Large intestine (tissue), 3 donors: ENCODE measurements at regions not wholly inside any gene's neighbourhood (a gene's known extent, or its start where the extent isn't known, plus 50 kb on each side); places are given as distances from the start of the nearest gene placed in this dataset.
"Not testable (repeated sequence)": the region's sequence is repeated elsewhere in the genome, so short reads cannot be mapped to it uniquely, and the experiment has no call there.

ENCODE experiments used
- DNase-seq, 2 donors: peaks; one replicate each; pipeline versions ENCODE4 v3.0.0 to v3.0.0-alpha.2; 2013
- H3K27ac ChIP-seq: one replicate; pipeline ENCODE4 v1.5.1; 2013; ENCODE audit warnings: low read length
- H3K27me3 ChIP-seq: 2 replicates; pipeline ENCODE4 v1.6.1; 2013; ENCODE audit warnings: low read length; ENCODE audit not compliant: control insufficient read depth, insufficient read depth
- H3K36me3 ChIP-seq: 2 replicates; pipeline ENCODE4 v1.6.1; 2013; ENCODE audit warnings: low read length; ENCODE audit not compliant: control insufficient read depth, insufficient read depth
- H3K4me1 ChIP-seq: one replicate; pipeline ENCODE4 v1.6.1; 2013; ENCODE audit warnings: low read length; ENCODE audit not compliant: control insufficient read depth, insufficient read depth
- H3K4me3 ChIP-seq: one replicate; pipeline ENCODE4 v1.5.1; 2013; ENCODE audit warnings: low read length
- H3K9me3 ChIP-seq: one replicate; pipeline ENCODE4 v1.6.1; 2013; ENCODE audit warnings: mild to moderate bottlenecking, low read depth, low read length, moderate library complexity; ENCODE audit not compliant: control insufficient read depth
- WGBS: methylation state at CpG from one replicate; pipeline ENCODE4 v1.1.5; 2013; ENCODE audit warnings: low lambda C conversion rate; ENCODE audit not compliant: insufficient coverage; 5-methylcytosine and 5-hydroxymethylcytosine counted together

DNA sequence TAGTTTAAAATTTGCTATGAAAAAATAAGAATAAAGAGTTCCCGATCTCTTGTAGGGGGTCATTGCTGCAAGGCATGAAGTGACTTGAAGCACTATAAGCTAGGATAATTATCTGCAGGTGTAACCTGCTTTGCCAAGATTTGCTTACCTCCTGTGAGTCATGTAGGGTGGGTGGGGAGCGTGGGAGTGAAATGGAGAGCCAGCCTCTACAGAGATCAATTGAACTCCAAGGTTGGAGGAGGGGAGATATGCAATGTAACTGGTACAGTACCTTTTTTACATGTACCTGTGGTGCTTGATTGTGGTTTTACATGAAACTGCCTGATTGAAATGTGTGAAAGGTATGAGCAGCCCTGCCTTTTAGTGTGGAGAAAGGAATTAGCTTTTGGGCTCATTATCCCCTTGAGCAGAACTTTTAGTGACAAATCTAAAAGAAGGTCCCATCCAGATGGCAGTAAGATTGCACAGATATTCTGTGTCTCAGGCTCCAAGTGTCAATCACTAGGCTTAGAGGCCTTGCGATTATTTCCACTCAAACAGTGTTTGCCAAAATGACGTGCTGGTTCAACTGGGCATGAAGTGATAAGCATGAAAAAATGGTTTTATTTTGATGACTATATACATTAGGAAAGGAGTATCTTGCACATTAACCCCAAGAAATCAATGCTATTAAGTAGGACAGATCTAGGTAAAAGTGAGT is 138.6 kb upstream of the GRB10 start:
- no peaks in the 10 kb centered on the region for H3K27me3 ChIP-seq
- no peak for DNase-seq
- H3K36me3 ChIP-seq = no peaks in the 10 kb centered on the region
- no peak overlapping the region for H3K27ac ChIP-seq
- no peaks in the 10 kb centered on the region for H3K4me1 ChIP-seq
- no CpG with 5 or more reads among the region's 4 CpGs for WGBS
- no peak overlapping the region for H3K4me3 ChIP-seq
- H3K9me3 ChIP-seq = no peaks in the 10 kb centered on the region

DNA sequence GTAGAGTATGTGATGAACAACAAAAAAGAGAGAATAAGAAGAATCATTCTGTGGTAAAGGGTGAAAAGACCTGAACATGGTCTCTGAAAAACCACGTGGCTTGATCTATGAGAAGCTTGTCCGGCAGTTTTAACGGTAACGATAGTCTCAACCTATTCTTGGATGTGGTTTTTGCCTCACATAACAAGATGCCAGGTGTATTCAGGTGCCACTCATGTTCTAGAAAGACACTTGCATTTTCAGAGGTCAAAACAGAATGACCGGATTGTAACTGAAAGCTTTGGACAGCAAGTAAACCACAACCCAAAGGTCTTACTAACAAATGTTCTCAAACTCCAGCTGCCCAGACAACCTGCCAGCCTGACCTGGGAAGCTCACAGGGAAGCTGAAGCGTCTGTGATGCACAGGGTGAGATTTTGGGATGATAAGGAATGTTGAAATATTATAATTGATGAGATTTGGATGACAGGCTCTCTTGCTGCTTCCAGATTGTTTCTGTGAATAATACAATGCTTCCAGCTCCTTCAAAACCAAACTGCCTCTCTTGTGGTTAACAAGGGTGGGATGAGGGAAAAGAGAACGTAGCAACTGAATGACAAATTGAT is 137.4 kb upstream of the GRB10 start:
- no peaks in the 10 kb centered on the region for H3K9me3 ChIP-seq

DNA sequence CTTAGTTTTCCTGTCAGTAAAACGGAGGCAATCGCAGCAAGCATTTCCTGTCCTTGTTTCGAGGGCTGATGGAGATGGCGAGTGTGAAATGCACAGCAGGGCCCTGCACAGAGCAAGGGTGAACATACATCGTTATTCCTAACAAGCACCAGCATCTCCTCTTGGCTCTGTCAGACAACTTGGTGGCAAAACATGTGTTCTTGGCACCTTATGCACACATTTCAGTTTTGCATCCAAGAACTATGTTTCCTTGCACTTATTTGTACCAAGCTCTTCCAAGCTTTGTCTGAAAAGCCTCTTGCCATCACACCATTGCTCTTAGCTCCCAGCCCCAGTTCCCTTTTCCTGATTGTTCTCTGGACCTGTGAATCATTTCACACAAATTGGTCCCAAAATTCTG is 132.9 kb upstream of the GRB10 start:
- Histone ChIP-seq H3K36me3 (no peaks in the 10 kb centered on the region), H3K27me3 (no peaks in the 10 kb centered on the region), H3K4me3 (no peak overlapping the region), H3K27ac (no peak overlapping the region), H3K9me3 (no peaks in the 10 kb centered on the region), H3K4me1 (no peaks in the 10 kb centered on the region)
- no peak for DNase-seq
- WGBS = no CpG with 5 or more reads among the region's 5 CpGs

More for the DNA sequence above, 137.4 kb upstream of the GRB10 start:
- Histone ChIP-seq H3K36me3 (no peaks in the 10 kb centered on the region), H3K4me3 (no peak overlapping the region), H3K4me1 (no peaks in the 10 kb centered on the region), H3K27ac (no peak overlapping the region), H3K27me3 (no peaks in the 10 kb centered on the region)
- no peak for DNase-seq
- 67% methylated on average over 1 of the region's 7 CpGs for WGBS

DNA sequence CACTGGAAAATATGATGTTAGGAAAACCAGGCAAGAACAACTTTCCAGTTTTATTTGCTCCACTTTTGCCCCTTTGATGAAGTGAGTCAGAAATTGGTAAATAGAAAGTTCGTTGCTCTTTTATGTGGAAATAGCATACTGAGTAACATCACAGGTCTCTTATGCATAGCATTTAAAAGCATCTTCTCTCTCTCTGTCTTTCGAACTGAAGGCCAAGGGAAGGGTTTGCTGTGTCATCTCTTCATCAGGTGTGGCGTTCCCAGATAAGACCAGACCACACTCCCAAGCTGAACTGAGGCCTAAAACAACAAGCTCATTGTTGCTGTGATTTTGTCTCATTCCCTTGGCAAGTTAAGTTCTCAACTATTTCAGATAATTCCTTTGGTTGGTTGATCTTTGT is 131.8 kb upstream of the GRB10 start:
- no peak for DNase-seq
- H3K27ac ChIP-seq = no peak overlapping the region
- no peaks in the 10 kb centered on the region for H3K36me3 ChIP-seq
- no peaks in the 10 kb centered on the region for H3K27me3 ChIP-seq
- no peak overlapping the region for H3K4me3 ChIP-seq
- no peaks in the 10 kb centered on the region for H3K4me1 ChIP-seq
- H3K9me3 ChIP-seq = no peaks in the 10 kb centered on the region
- WGBS = 40% methylated on average over 1 of the region's 3 CpGs

DNA sequence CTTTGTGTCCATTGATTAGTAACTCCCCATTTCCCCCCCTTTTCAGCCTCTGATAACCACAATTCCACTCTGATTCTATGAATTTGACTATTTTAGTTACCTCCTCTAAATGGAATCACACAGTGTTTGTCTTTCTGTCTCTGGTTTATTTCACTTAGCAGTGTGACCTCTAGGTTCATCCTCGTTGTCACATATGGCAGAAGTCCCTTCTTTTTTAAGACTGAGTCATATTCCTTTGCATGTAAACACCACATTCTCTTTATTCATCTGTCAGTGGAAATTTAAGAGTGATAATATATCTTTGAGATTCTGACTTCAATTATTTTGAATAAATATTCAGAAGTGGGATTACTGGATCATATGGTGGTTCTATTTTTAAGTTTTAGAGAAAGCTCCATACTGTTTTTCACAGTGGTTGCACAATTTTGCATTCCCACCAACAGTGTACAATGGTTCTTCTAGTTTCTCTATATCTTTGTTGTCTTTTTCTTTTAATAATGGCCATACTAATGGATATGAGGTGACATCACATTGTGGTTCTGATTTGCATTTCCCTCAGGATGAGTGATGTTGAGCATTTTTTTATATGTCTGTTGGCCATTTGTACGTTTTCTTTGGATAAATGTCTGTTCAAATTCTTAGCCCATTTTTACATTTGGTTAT is 126.1 kb upstream of the GRB10 start:
- no peaks in the 10 kb centered on the region for H3K36me3 ChIP-seq
- DNase-seq = no peak
- H3K27ac ChIP-seq = no peak overlapping the region
- H3K4me3 ChIP-seq = no peak overlapping the region
- H3K9me3 ChIP-seq = no peaks in the 10 kb centered on the region
- H3K4me1 ChIP-seq = no peaks in the 10 kb centered on the region
- no peaks in the 10 kb centered on the region for H3K27me3 ChIP-seq
- 83% methylated on average over 1 of the region's 2 CpGs for WGBS

DNA sequence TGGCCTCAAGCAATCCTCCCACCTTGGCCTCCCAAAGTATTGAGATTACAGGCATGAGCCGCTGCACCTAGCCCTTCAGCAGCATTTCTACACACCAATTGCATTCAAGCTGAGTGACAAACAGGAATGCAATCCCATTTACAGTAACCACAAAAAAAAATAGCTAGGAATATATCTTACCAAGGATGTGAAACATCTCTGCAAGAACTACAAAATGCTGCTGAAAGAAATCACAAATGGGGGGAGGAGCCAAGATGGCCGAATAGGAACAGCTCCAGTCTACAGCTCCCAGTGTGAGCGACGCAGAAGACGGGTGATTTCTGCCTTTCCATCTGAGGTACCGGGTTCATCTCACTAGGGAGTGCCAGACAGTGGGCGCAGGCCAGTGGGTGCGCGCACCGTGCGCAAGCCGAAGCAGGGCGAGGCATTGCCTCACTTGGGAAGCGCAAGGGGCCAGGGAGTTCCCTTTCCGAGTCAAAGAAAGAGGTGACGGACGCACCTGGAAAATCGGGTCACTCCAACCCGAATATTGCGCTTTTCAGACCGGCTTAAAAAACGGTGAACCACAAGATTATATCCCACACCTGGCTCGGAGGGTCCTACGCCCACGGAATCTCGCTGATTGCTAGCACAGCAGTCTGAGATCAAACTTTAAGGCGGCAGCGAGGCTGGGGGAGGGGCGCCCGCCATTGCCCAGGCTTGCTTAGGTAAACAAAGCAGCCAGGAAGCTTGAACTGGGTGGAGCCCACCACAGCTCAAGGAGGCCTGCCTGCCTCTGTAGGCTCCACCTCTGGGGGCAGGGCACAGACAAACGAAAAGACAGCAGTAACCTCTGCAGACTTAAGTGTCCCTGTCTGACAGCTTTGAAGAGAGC is 116.1 kb upstream of the GRB10 start:
- H3K4me3 ChIP-seq, H3K27me3 ChIP-seq, H3K4me1 ChIP-seq, H3K27ac ChIP-seq, H3K9me3 ChIP-seq, H3K36me3 ChIP-seq, DNase-seq: not testable (repeated sequence)
- WGBS = no CpG with 5 or more reads among the region's 31 CpGs

DNA sequence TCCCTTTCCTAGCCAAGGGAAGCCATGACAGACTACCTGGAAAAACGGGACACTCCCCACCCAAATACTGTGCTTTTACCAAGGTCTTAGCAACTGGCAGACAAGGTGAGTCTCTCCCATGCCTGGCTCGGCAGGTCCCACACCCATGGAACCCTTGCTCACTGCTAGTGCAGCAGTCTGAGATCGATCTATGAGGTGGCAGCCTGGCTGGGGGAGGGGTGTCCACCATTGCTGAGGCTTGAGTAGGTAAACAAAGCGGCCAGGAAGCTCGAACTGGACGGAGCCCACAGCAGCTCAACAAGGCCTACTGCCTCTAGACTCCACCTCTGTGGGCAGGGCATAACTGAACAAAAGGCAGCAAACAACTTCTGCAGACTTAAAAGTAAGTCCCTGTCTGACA is 104.4 kb upstream of the GRB10 start:
- not testable (repeated sequence) for DNase-seq, H3K9me3 ChIP-seq, H3K4me3 ChIP-seq, H3K4me1 ChIP-seq, H3K27me3 ChIP-seq, H3K27ac ChIP-seq, H3K36me3 ChIP-seq
- WGBS = no CpG with 5 or more reads among the region's 6 CpGs

DNA sequence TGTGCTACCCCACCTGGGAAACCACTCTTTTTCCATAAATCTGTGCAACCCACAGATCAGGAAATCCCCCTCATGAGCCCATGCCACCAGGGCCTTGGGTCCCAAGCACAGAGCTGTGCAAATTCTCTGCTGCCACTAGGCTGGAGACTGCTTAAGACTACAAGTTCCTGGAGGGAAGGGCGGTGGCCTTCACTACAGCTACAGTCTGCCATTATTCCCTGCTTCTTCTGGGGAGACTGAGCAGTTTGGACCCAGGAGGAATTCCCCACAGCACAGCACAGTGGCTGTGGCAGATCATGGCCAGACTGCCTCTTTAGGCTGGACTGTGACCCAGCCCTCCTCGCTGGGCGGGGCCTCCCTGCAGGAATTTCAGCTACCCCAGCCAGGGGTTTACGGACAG is 89.7 kb upstream of the GRB10 start:
- Histone ChIP-seq H3K27ac (no peak overlapping the region), H3K36me3 (no peaks in the 10 kb centered on the region), H3K9me3 (no peaks in the 10 kb centered on the region), H3K4me3 (no peak overlapping the region), H3K27me3 (no peaks in the 10 kb centered on the region), H3K4me1 (no peaks in the 10 kb centered on the region)
- WGBS = no CpG with 5 or more reads among the region's 4 CpGs
- DNase-seq = no peak

DNA sequence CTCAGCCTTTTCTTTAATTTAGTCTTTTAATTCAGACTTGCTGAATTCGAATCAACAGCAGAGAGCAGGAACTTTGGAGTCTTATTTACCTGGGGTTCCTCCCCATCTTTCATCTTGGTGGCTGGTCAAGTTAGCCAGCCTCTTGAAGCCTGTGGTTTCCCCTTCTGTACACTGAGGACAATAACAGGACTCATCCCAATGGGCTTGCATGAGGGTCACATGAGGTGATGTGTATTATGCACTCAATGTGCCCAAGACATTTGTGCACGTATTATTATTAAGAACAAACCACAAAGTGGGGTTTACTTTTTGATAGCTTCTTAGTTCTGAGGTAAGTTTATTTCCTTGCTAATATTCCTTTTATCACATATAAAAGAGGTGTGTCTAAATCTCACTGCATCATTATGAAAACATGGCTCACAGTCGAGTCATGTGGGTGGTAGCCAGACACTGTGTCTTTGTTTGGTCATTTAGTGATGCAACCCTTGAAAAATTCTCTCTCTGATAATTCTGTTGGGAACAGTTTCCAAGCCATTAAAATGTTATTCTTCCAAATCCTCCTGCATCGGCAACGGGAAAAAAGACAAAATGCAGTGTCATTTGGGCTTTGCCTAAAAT is 86.5 kb upstream of the GRB10 start:
- WGBS = no CpG with 5 or more reads among the region's 5 CpGs
- no peak for DNase-seq
- Histone ChIP-seq H3K27ac (no peak overlapping the region), H3K36me3 (no peaks in the 10 kb centered on the region), H3K4me3 (no peak overlapping the region), H3K27me3 (no peaks in the 10 kb centered on the region), H3K9me3 (no peaks in the 10 kb centered on the region), H3K4me1 (no peaks in the 10 kb centered on the region)
